Right lobe of liver (tissue), 6 donors: ENCODE measurements at regions not wholly inside any gene's neighbourhood (a gene's known extent, or its start where the extent isn't known, plus 50 kb on each side); places are given as distances from the start of the nearest gene placed in this dataset.
"Not testable (repeated sequence)": the region's sequence is repeated elsewhere in the genome, so short reads cannot be mapped to it uniquely, and the experiment has no call there.

Experiments used
- ATAC-seq, 4 donors: fragments of 200-7000 bp; cut with Tn5 transposase; one replicate each; pipeline ENCODE4 v1.9.1; 2020; ENCODE audit warnings: mild to moderate bottlenecking in 4 of 4, moderate library complexity in 4 of 4
- DNase-seq, 3 donors: peaks; one replicate each; pipeline ENCODE4 v3.0.0-alpha.2; 2020
- H3K27ac ChIP-seq, 3 donors: fragments of 200-600 bp; one replicate each; pipeline ENCODE4 v1.8.0; 2022
- H3K27me3 ChIP-seq, 2 donors: fragments of 200-600 bp; one replicate each; pipeline ENCODE4 v1.8.0; 2022
- H3K36me3 ChIP-seq, 4 donors: fragments of 200-600 bp; sonication (generic) in 1 of 4; one replicate each; pipeline versions ENCODE4 v1.5.1 to v1.8.0; 2017 to 2022; ENCODE audit warnings: control low read depth in 1 of 4
- H3K4me1 ChIP-seq, 4 donors: fragments of 200-600 bp; sonication (generic) in 1 of 4; one replicate each; pipeline versions ENCODE4 v1.5.1 to v1.8.0; 2017 to 2022; ENCODE audit warnings: control low read depth in 1 of 4
- H3K4me3 ChIP-seq, 3 donors: fragments of 200-600 bp; one replicate each; pipeline ENCODE4 v1.8.0; 2022
- H3K9me3 ChIP-seq, 4 donors: fragments of 200-600 bp; sonication (generic) in 1 of 4; one replicate each; pipeline versions ENCODE4 v1.5.1 to v1.8.0; 2017 to 2022; ENCODE audit warnings: control low read depth in 1 of 4
- POLR2A ChIP-seq: fragments of 450-650 bp; IDR thresholded peaks from one replicate; pipeline ENCODE4 v1.6.1; 2017; ENCODE audit warnings: antibody characterized with exemption, mild to moderate bottlenecking
- WGBS: methylation state at CpG from one replicate; pipeline ENCODE4 v1.1.6; 2018; ENCODE audit warnings: low coverage, low lambda C conversion rate; ENCODE audit not compliant: insufficient coverage; ENCODE audit errors: missing lambda C conversion rate; 5-methylcytosine and 5-hydroxymethylcytosine counted together
- intact Hi-C, 2 donors: fragments of 100-400 bp; cut with DNase I; formaldehyde crosslinking; loops; one replicate each; pipeline versions ENCODE4 v1.11.2 to v1.14.1; 2022
- TF ChIP-seq, protein P1 (sequence below), 4 donors: fragments of 200-600 bp in 3 of 4; fragments of 450-650 bp in 1 of 4; IDR thresholded peaks; one replicate each; pipeline versions ENCODE4 v1.5.1 to v1.8.0; 2016 to 2022; ENCODE audit warnings: antibody characterized with exemption in 4 of 4, mild to moderate bottlenecking in 2 of 4
- donor health status: DM: no; HTN: yes; CAD: no.
- donor health status: DM: no; HTN: no; CAD: no.
- donor health status: DM: no; HTN: no; CAD: no.
- donor health status: DM: no; HTN: yes; CAD: no.
- donor health status: DM: no; HTN: yes; CAD: no.

DNA sequence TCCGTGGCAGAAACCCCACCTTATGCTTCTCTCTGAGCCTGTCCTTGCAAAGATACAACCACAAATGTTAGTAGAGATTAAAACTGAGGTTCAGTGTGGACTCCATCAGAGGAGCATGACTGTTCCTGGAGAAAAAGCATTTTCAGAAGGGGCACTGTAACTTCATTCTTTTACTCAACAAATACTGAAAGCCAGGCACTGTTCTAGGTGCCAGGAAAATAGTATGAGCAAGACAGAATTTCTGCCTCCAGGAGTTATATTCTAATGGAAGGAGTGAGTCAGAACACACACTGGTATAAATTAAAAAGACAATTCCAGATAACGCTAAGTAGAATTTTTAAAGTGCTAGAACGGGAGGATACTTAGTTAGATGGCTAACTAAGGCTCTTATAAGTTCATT, 251.4 kb upstream of the GAS1 start:
- intact Hi-C loops, result no loop called here
- no peaks in the 10 kb centered on the region for H3K36me3 ChIP-seq
- no peak overlapping the region for H3K4me3 ChIP-seq
- no peaks in the 10 kb centered on the region for H3K27me3 ChIP-seq
- ATAC-seq (no peak), DNase-seq (no peak)
- H3K4me1 ChIP-seq, result no peaks in the 10 kb centered on the region
- H3K9me3 ChIP-seq, result no peaks in the 10 kb centered on the region
- no peak overlapping the region for H3K27ac ChIP-seq
- TF ChIP-seq, protein P1, sequence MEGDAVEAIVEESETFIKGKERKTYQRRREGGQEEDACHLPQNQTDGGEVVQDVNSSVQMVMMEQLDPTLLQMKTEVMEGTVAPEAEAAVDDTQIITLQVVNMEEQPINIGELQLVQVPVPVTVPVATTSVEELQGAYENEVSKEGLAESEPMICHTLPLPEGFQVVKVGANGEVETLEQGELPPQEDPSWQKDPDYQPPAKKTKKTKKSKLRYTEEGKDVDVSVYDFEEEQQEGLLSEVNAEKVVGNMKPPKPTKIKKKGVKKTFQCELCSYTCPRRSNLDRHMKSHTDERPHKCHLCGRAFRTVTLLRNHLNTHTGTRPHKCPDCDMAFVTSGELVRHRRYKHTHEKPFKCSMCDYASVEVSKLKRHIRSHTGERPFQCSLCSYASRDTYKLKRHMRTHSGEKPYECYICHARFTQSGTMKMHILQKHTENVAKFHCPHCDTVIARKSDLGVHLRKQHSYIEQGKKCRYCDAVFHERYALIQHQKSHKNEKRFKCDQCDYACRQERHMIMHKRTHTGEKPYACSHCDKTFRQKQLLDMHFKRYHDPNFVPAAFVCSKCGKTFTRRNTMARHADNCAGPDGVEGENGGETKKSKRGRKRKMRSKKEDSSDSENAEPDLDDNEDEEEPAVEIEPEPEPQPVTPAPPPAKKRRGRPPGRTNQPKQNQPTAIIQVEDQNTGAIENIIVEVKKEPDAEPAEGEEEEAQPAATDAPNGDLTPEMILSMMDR (IDR thresholded peaks at IDR 0.05), result no peak
- no peak for TF ChIP-seq POLR2A
- WGBS, result 54% methylated on average over 3 of the region's 3 CpGs

DNA sequence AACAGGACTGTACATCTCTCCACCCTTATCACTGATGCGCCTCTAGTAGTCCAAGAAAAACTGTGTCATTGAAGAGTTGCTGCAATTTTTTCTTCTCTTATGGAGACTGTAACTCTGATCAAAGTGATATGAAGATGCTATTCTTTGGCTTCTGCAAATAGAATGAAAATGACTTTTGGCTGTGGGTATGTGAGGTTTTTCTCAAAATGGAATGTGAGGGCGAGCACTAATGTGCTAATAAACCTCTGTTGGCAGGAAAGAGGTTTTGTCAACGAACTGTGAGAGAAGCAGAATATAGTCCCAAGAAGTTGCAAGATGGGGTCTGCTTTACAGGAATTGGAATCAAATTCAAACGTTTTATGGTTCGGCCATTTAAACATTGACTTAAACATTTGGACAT, 252.0 kb upstream of the GAS1 start:
- no peak for ATAC-seq
- Histone ChIP-seq H3K27me3 (no peaks in the 10 kb centered on the region), H3K9me3 (no peaks in the 10 kb centered on the region), H3K4me3 (no peak overlapping the region), H3K4me1 (no peaks in the 10 kb centered on the region), H3K36me3 (no peaks in the 10 kb centered on the region), H3K27ac (no peak overlapping the region)
- WGBS, result 45% methylated on average over 5 of the region's 5 CpGs
- TF ChIP-seq, protein P1 (IDR thresholded peaks at IDR 0.05), result no peak
- TF ChIP-seq POLR2A, result no peak
- intact Hi-C loops, result no loop called here
- no peak for DNase-seq

DNA sequence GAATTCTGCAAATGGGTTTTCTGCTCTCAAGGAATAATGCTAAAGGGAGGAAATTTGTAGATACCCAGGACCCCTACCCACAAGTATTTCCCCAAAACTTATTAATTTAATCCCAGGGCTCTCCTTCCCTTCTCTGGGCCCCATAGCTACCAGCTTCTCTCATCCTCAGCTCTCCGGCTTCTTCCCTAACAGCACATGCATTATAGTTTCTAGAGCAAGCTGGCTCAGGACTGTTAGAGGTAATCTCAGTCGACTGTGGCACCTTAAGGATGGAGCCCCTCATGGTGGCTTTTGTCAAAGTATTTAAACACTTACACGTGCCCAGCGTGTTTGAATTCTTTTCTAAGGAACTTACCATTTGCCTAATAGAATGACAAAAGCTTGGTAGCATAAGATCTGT, 252.5 kb upstream of the GAS1 start:
- no peak for TF ChIP-seq POLR2A
- TF ChIP-seq, protein P1 (IDR thresholded peaks at IDR 0.05), result no peak
- Histone ChIP-seq H3K9me3 (no peaks in the 10 kb centered on the region), H3K4me3 (no peak overlapping the region), H3K36me3 (no peaks in the 10 kb centered on the region), H3K27me3 (no peaks in the 10 kb centered on the region), H3K27ac (no peak overlapping the region), H3K4me1 (no peaks in the 10 kb centered on the region)
- WGBS, result 49% methylated on average over 4 of the region's 4 CpGs
- ATAC-seq, result no peak
- no peak for DNase-seq
- intact Hi-C loops, result no loop called here

DNA sequence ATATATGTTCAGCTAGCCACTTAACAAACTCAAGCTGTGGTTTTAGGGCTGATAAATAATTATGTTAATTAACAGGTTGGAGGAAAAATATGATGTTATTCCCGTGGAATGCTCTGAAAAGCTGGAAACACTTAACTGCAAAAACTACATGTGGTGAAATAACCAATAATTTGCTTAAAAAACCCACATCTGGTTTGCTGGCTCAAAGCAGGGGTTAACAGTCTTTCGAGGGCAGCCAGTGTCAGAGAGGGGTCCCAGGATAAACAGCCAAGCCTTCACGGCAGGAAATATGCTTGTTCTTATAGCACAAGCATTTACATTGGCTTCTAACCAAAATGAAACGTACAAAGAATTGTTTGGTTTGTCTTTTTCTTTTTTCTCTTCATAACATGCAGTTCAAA, 254.0 kb upstream of the GAS1 start:
- intact Hi-C loops, result no loop called here
- DNase-seq, result no peak
- Histone ChIP-seq H3K4me1 (no peaks in the 10 kb centered on the region), H3K27ac (no peak overlapping the region), H3K4me3 (no peak overlapping the region), H3K27me3 (no peaks in the 10 kb centered on the region), H3K36me3 (no peaks in the 10 kb centered on the region), H3K9me3 (no peaks in the 10 kb centered on the region)
- no peak for ATAC-seq
- WGBS, result 19% methylated on average over 4 of the region's 4 CpGs
- TF ChIP-seq POLR2A, result no peak
- TF ChIP-seq, protein P1 (IDR thresholded peaks at IDR 0.05), result no peak

DNA sequence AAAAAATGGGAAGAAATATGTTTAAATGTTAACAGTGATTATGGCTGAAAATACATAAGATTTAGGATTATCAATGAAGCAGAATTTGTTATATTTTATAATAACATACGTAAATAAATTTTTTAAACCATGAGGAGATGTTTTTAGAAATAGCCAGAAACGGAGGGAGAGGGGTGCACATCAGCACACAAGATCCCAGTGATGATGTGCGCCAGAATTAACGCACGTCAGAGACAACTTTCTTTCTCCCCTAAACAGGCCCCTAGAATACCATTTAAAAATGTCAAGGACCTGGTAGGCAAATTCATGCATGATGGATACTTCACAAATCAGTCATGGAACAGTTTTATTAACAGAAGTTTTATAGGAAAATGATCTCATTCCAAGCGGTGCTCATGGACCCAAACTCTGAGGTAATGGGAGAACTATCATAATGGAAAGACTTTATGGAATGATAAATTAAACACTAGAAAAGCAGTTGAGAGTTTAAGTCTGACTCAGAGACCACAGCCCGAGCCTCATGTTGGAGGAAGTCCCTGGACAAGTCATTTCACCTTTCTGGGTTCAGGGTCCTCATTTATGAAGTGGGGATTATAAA, 258.9 kb upstream of the GAS1 start:
- no peak for ATAC-seq
- TF ChIP-seq, protein P1 (IDR thresholded peaks at IDR 0.05), result no peak
- TF ChIP-seq POLR2A, result no peak
- H3K4me3 ChIP-seq, result no peak overlapping the region
- no peaks in the 10 kb centered on the region for H3K9me3 ChIP-seq
- 74% methylated on average over 6 of the region's 7 CpGs for WGBS
- H3K36me3 ChIP-seq, result no peaks in the 10 kb centered on the region
- intact Hi-C loops, result no loop called here
- DNase-seq, result no peak
- H3K27me3 ChIP-seq, result no peaks in the 10 kb centered on the region
- H3K27ac ChIP-seq, result no peak overlapping the region
- no peaks in the 10 kb centered on the region for H3K4me1 ChIP-seq

DNA sequence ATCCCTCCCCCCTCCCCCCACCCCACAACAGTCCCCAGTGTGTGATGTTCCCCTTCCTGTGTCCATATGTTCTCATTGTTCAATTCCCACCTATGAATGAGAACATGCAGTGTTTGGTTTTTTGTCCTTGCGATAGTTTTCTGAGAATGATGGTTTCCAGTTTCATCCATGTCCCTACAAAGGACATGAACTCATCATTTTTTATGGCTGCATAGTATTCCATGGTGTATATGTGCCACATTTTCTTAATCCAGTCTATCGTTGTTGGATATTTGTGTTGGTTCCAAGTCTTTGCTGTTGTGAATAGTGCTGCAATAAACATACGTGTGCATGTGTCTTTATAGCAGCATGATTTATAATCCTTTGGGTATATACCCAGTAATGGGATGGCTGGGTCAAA, 263.4 kb upstream of the GAS1 start:
- DNase-seq, H3K4me3 ChIP-seq, H3K27me3 ChIP-seq, intact Hi-C loops, H3K36me3 ChIP-seq, H3K9me3 ChIP-seq, H3K4me1 ChIP-seq, H3K27ac ChIP-seq, ATAC-seq: not testable (repeated sequence)
- WGBS, result 60% methylated on average over 1 of the region's 3 CpGs
